ENCODE measurements at regions not wholly inside any gene's neighbourhood (a gene's known extent, or its start where the extent isn't known, plus 50 kb on each side); places are given as distances from the start of the nearest gene placed in this dataset.

DNA sequence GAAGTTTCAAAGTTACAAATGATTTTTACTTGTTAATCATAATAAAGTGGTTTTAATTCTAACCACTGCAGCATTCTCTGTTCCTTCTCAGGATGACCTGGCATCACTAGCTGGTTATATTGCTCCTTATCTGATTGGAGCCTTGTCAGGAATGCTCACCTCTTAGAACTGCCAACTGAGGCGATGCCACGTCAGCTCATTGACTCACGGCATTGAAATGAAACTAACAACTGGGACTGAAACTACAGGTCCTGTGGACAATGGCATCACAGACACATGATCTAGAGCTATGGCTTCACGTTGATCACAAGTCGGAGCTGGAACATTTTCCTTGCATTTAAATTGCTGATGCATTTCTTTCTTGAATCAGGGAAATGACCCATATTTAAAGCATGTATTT lies 54.9 kb upstream of the MAP2 start:
- H3K4me1 ChIP-seq (ENCODE audit: control insufficient read depth, low read length): no peaks in the 10 kb centered on the region
- H3K9me2 ChIP-seq (replicated peaks; ENCODE audit: control insufficient read depth, low read length): no peaks in the 10 kb centered on the region
- H3K27ac ChIP-seq (ENCODE audit: low read depth, low read length): no peak overlapping the region
- TF ChIP-seq EZH2phosphoT487 (IDR thresholded peaks at IDR 0.05; ENCODE audit: borderline replicate concordance, low read length): no peak
- TF ChIP-seq, protein P1, sequence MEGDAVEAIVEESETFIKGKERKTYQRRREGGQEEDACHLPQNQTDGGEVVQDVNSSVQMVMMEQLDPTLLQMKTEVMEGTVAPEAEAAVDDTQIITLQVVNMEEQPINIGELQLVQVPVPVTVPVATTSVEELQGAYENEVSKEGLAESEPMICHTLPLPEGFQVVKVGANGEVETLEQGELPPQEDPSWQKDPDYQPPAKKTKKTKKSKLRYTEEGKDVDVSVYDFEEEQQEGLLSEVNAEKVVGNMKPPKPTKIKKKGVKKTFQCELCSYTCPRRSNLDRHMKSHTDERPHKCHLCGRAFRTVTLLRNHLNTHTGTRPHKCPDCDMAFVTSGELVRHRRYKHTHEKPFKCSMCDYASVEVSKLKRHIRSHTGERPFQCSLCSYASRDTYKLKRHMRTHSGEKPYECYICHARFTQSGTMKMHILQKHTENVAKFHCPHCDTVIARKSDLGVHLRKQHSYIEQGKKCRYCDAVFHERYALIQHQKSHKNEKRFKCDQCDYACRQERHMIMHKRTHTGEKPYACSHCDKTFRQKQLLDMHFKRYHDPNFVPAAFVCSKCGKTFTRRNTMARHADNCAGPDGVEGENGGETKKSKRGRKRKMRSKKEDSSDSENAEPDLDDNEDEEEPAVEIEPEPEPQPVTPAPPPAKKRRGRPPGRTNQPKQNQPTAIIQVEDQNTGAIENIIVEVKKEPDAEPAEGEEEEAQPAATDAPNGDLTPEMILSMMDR (IDR thresholded peaks at IDR 0.05; ENCODE audit: low read depth, low read length, poor library complexity, severe bottlenecking): no peak
- no peaks in the 10 kb centered on the region for H4K20me1 ChIP-seq (ENCODE audit: control insufficient read depth, insufficient read depth, low read depth, low read length)
- no peak overlapping the region for H3K4me3 ChIP-seq (ENCODE audit: low read length)
- peaks cover 18% of the 10 kb centered on the region for H3K27me3 ChIP-seq (ENCODE audit: control insufficient read depth, low read length)
- H3K36me3 ChIP-seq (ENCODE audit: control insufficient read depth, low read length): no peaks in the 10 kb centered on the region
- no peaks in the 10 kb centered on the region for H3F3A ChIP-seq (ENCODE audit: control insufficient read depth, insufficient read depth)
- no peak overlapping the region for H3K4me2 ChIP-seq (ENCODE audit: low read length)
- no peaks in the 10 kb centered on the region for H3K79me2 ChIP-seq (ENCODE audit: control insufficient read depth, low read length)
- H3K9me3 ChIP-seq (ENCODE audit: control insufficient read depth, insufficient read depth, low read length): no peaks in the 10 kb centered on the region

DNA sequence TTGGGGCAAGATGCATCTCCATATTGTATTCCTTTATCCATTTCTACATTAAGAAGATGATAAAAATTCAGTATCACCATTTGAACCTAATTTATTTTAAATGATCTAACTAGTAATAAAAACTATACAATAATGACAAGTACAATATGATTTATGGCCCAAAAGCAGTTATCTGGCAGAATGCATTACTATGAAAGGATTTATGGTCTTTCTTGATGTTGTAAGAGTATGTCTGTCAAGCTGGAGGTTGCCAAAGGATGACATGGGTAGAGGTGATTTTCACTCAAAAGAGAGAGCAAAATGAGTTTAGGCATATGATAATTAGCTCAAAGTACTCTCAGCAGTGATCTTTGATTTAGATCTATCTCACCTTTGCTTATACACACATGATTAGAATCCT lies 54.2 kb upstream of the MAP2 start:
- Histone ChIP-seq H3K9me3 (ENCODE audit: control insufficient read depth, insufficient read depth, low read length) (no peaks in the 10 kb centered on the region), H3K4me2 (ENCODE audit: low read length) (no peak overlapping the region), H3K36me3 (ENCODE audit: control insufficient read depth, low read length) (no peaks in the 10 kb centered on the region), H3K79me2 (ENCODE audit: control insufficient read depth, low read length) (no peaks in the 10 kb centered on the region), H3K4me1 (ENCODE audit: control insufficient read depth, low read length) (no peaks in the 10 kb centered on the region), H3K4me3 (ENCODE audit: low read length) (no peak overlapping the region), H4K20me1 (ENCODE audit: control insufficient read depth, insufficient read depth, low read depth, low read length) (no peaks in the 10 kb centered on the region), H3K27me3 (ENCODE audit: control insufficient read depth, low read length) (peaks cover 18% of the 10 kb centered on the region), H3F3A (ENCODE audit: control insufficient read depth, insufficient read depth) (no peaks in the 10 kb centered on the region), H3K27ac (ENCODE audit: low read depth, low read length) (no peak overlapping the region), H3K9me2 (replicated peaks; ENCODE audit: control insufficient read depth, low read length) (no peaks in the 10 kb centered on the region)
- TF ChIP-seq EZH2phosphoT487 (IDR thresholded peaks at IDR 0.05; ENCODE audit: borderline replicate concordance, low read length): no peak
- TF ChIP-seq, protein P1 (IDR thresholded peaks at IDR 0.05; ENCODE audit: low read depth, low read length, poor library complexity, severe bottlenecking): no peak

DNA sequence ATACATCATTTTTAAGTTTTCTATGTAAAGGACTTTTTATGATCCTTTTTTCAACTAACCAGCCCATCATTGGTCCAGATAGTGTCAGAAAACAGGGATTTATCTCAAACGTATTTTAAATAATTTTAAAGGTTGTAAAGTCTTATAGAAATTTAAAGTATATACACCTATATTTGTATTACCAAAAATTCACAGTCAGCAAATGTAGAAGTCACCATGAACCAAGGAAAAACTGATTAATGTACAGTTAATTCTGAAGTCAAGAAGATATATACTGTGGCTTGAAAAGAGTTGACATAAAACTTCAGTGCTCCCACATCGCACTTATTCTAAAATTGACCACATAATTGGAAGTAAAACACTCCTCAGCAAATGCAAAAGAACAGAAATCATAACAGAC lies 52.4 kb upstream of the MAP2 start:
- Histone ChIP-seq H3F3A (ENCODE audit: control insufficient read depth, insufficient read depth) (no peaks in the 10 kb centered on the region), H3K9me2 (replicated peaks; ENCODE audit: control insufficient read depth, low read length) (no peaks in the 10 kb centered on the region), H3K4me3 (ENCODE audit: low read length) (no peak overlapping the region), H3K9me3 (ENCODE audit: control insufficient read depth, insufficient read depth, low read length) (no peaks in the 10 kb centered on the region), H4K20me1 (ENCODE audit: control insufficient read depth, insufficient read depth, low read depth, low read length) (no peaks in the 10 kb centered on the region), H3K4me1 (ENCODE audit: control insufficient read depth, low read length) (no peaks in the 10 kb centered on the region), H3K27ac (ENCODE audit: low read depth, low read length) (no peak overlapping the region), H3K27me3 (ENCODE audit: control insufficient read depth, low read length) (peaks cover 18% of the 10 kb centered on the region), H3K79me2 (ENCODE audit: control insufficient read depth, low read length) (no peaks in the 10 kb centered on the region), H3K4me2 (ENCODE audit: low read length) (no peak overlapping the region), H3K36me3 (ENCODE audit: control insufficient read depth, low read length) (no peaks in the 10 kb centered on the region)
- TF ChIP-seq EZH2phosphoT487 (IDR thresholded peaks at IDR 0.05; ENCODE audit: borderline replicate concordance, low read length): no peak
- TF ChIP-seq, protein P1 (IDR thresholded peaks at IDR 0.05; ENCODE audit: low read depth, low read length, poor library complexity, severe bottlenecking): no peak
